H1 (cell line): ENCODE measurements at regions not wholly inside any gene's neighbourhood (a gene's known extent, or its start where the extent isn't known, plus 50 kb on each side); places are given as distances from the start of the nearest gene placed in this dataset.

Experiments used
- CTCF ChIA-PET: fragments of 300-600 bp; sonication (Branson Sonifier 250); formaldehyde crosslinking; loops from one replicate; lab custom pipeline; 2021; ENCODE audit not compliant: partially characterized antibody; lab: Charles Lee
- POLR2A ChIA-PET: fragments of 300-600 bp; sonication (Branson Sonifier 250); formaldehyde crosslinking; loops from one replicate; lab custom pipeline; 2021; ENCODE audit warnings: inconsistent platforms; ENCODE audit not compliant: partially characterized antibody; lab: Charles Lee
- DNase-seq, 2 experiments: peaks; one replicate each; pipeline versions ENCODE4 v3.0.0 to v3.0.0-alpha.2; 2010 to 2022; ENCODE audit warnings: low spot score in 2 of 2, low read depth in 1 of 2, mixed read lengths in 1 of 2
- FAIRE-seq: peaks from 2 replicates; lab custom pipeline; 2011; peaks lifted over from hg19 to GRCh38; lab: Jason Lieb, UNC
- H2AFZ ChIP-seq: 2 replicates; pipeline ENCODE4 v1.8.1; 2012; ENCODE audit warnings: low read length, inconsistent platforms
- H2AK5ac ChIP-seq: 2 replicates; pipeline ENCODE4 v1.6.1; 2013; ENCODE audit warnings: low read depth, low read length
- H2BK120ac ChIP-seq: replicated peaks from 2 replicates; pipeline ENCODE3; 2013; ENCODE audit warnings: low read depth, low read length, inconsistent platforms
- H2BK12ac ChIP-seq: 2 replicates; pipeline ENCODE4 v1.6.1; 2013; ENCODE audit warnings: low read depth, low read length
- H2BK15ac ChIP-seq: 2 replicates; pipeline ENCODE4 v1.6.1; 2013; ENCODE audit warnings: low read length
- H2BK20ac ChIP-seq: 2 replicates; pipeline ENCODE4 v1.6.1; 2013; ENCODE audit warnings: low read length
- H2BK5ac ChIP-seq: 2 replicates; pipeline ENCODE4 v1.6.1; 2013; ENCODE audit warnings: low read depth, low read length
- H3K14ac ChIP-seq: 2 replicates; pipeline ENCODE4 v1.6.1; 2013; ENCODE audit warnings: inconsistent platforms; ENCODE audit not compliant: insufficient read length
- H3K18ac ChIP-seq: 2 replicates; pipeline ENCODE4 v1.6.1; 2013; ENCODE audit warnings: low read length; ENCODE audit errors: extremely low read depth
- H3K23ac ChIP-seq: 2 replicates; pipeline ENCODE4 v1.6.1; 2013; ENCODE audit warnings: inconsistent platforms; ENCODE audit not compliant: insufficient read length
- H3K23me2 ChIP-seq: 2 replicates; pipeline ENCODE4 v1.6.1; 2013; ENCODE audit warnings: low read depth, low read length
- H3K27ac ChIP-seq: 2 replicates; pipeline ENCODE4 v1.6.1; 2011; ENCODE audit warnings: low read depth, low read length, inconsistent platforms
- H3K27me3 ChIP-seq, 4 experiments: replicated peaks in 1 of 4; 1 replicate in 1 of 4; 2 replicates in 3 of 4; pipeline versions ENCODE4 v1.6.1 to v1.8.1; 2011 to 2013; ENCODE audit warnings: low read length in 3 of 4, mild to moderate bottlenecking in 3 of 4, inconsistent platforms in 2 of 4, mixed read lengths in 2 of 4, moderate library complexity in 1 of 4; ENCODE audit not compliant: control insufficient read depth in 3 of 4, insufficient read depth in 3 of 4; ENCODE audit errors: extremely low read depth in 1 of 4
- H3K36me3 ChIP-seq, 4 experiments: 2 replicates each; pipeline versions ENCODE4 v1.6.1 to v1.8.1; 2011 to 2013; ENCODE audit warnings: mild to moderate bottlenecking in 4 of 4, low read length in 3 of 4, moderate library complexity in 2 of 4, control low read depth in 1 of 4, inconsistent platforms in 1 of 4; ENCODE audit not compliant: insufficient read depth in 4 of 4, control insufficient read depth in 2 of 4
- H3K4ac ChIP-seq: replicated peaks from 2 replicates; pipeline ENCODE3; 2013; ENCODE audit warnings: low read length, low read depth, mixed read lengths, inconsistent platforms; ENCODE audit not compliant: insufficient read length
- H3K4me1 ChIP-seq, 4 experiments: replicated peaks in 1 of 4; 1 replicate in 1 of 4; 2 replicates in 3 of 4; pipeline versions ENCODE4 v1.6.1 to v1.8.1; 2011 to 2013; ENCODE audit warnings: low read length in 3 of 4, inconsistent platforms in 2 of 4, mixed read lengths in 1 of 4; ENCODE audit not compliant: insufficient read depth in 4 of 4, control insufficient read depth in 3 of 4
- H3K4me2 ChIP-seq, 2 experiments: 2 replicates each; pipeline versions ENCODE4 v1.6.1 to v1.8.1; 2011 to 2013; ENCODE audit warnings: low read depth in 2 of 2, low read length in 2 of 2, control low read depth in 1 of 2, inconsistent platforms in 1 of 2, mild to moderate bottlenecking in 1 of 2; ENCODE audit not compliant: insufficient read depth in 1 of 2
- H3K4me3 ChIP-seq, 4 experiments: fragments of 200-600, 300-600 bp in 1 of 4; sonication (generic), shearing (Covaris generic), sonication (Bioruptor Twin) in 1 of 4; 2 replicates each; pipeline versions ENCODE4 v1.5.1 to v1.8.1; 2011 to 2016; ENCODE audit warnings: low read length in 4 of 4, low read depth in 3 of 4, control low read depth in 2 of 4, inconsistent platforms in 2 of 4, mild to moderate bottlenecking in 2 of 4, mixed read lengths in 1 of 4, moderate library complexity in 1 of 4; ENCODE audit not compliant: insufficient read depth in 2 of 4; ENCODE audit errors: extremely low read depth in 1 of 4
- H3K56ac ChIP-seq: replicated peaks from 2 replicates; pipeline ENCODE3; 2013; ENCODE audit warnings: low read depth, mild to moderate bottlenecking, mixed read lengths, low read length, inconsistent platforms; ENCODE audit not compliant: insufficient read length
- H3K79me1 ChIP-seq: 2 replicates; pipeline ENCODE4 v1.6.1; 2013; ENCODE audit warnings: low read depth, low read length, control low read depth
- H3K79me2 ChIP-seq, 2 experiments: 2 replicates each; pipeline versions ENCODE4 v1.6.1 to v1.8.1; 2012 to 2013; ENCODE audit warnings: low read length in 2 of 2, mild to moderate bottlenecking in 2 of 2, inconsistent platforms in 1 of 2; ENCODE audit not compliant: insufficient read depth in 2 of 2, control insufficient read depth in 1 of 2
- H3K9ac ChIP-seq, 4 experiments: replicated peaks in 1 of 4; 1 replicate in 1 of 4; 2 replicates in 3 of 4; pipeline versions ENCODE4 v1.6.1 to v1.8.1; 2011 to 2013; ENCODE audit warnings: low read depth in 3 of 4, low read length in 3 of 4, control low read depth in 2 of 4, mild to moderate bottlenecking in 2 of 4, moderate library complexity in 2 of 4, inconsistent platforms in 1 of 4; ENCODE audit errors: extremely low read depth in 1 of 4
- H3K9me3 ChIP-seq, 2 experiments: 2 replicates each; pipeline versions ENCODE4 v1.6.1 to v1.8.1; 2012 to 2013; ENCODE audit warnings: mild to moderate bottlenecking in 2 of 2, moderate library complexity in 2 of 2, control low read depth in 1 of 2, inconsistent platforms in 1 of 2, low read depth in 1 of 2, low read length in 1 of 2, mixed read lengths in 1 of 2; ENCODE audit not compliant: insufficient read depth in 2 of 2
- H4K20me1 ChIP-seq, 2 experiments: replicated peaks in 1 of 2; 2 replicates each; pipeline versions ENCODE3 to v1.8.1; 2011 to 2013; ENCODE audit warnings: inconsistent platforms in 2 of 2, low read length in 2 of 2, mild to moderate bottlenecking in 1 of 2; ENCODE audit not compliant: insufficient read depth in 2 of 2, control insufficient read depth in 1 of 2
- H4K5ac ChIP-seq: 2 replicates; pipeline ENCODE4 v1.6.1; 2013; ENCODE audit warnings: low read length, low read depth, mixed read lengths, inconsistent platforms; ENCODE audit not compliant: insufficient read length
- H4K8ac ChIP-seq: 2 replicates; pipeline ENCODE4 v1.8.0; 2013; ENCODE audit warnings: mild to moderate bottlenecking, moderate library complexity, low read length, inconsistent platforms; ENCODE audit not compliant: insufficient read depth; ENCODE audit errors: extremely low read depth
- H4K91ac ChIP-seq: replicated peaks from 2 replicates; pipeline ENCODE3; 2013; ENCODE audit warnings: low read length, mixed read lengths, inconsistent platforms; ENCODE audit not compliant: insufficient read length
- CTCF ChIP-seq, 3 experiments: IDR thresholded peaks; 1 replicate in 2 of 3; 2 replicates in 1 of 3; pipeline versions ENCODE4 v1.5.1 to v1.6.1; 2011; ENCODE audit warnings: low read length in 3 of 3, mild to moderate bottlenecking in 3 of 3, inconsistent platforms in 2 of 3, low read depth in 1 of 3, moderate library complexity in 1 of 3; ENCODE audit not compliant: insufficient read depth in 1 of 3; ENCODE audit errors: control extremely low read depth in 1 of 3
- EZH2 ChIP-seq: fragments of 200-600 bp; sonication (generic); IDR thresholded peaks from 2 replicates; pipeline ENCODE4 v1.7.1; 2012; ENCODE audit warnings: low read depth, mild to moderate bottlenecking, moderate library complexity, low read length, inconsistent platforms; ENCODE audit not compliant: severe bottlenecking
- GABPA ChIP-seq: IDR thresholded peaks from 2 replicates; pipeline ENCODE4 v1.6.1; 2011; ENCODE audit warnings: mild to moderate bottlenecking, low read length, moderate library complexity, borderline replicate concordance; ENCODE audit not compliant: insufficient read depth
- MAX ChIP-seq: IDR thresholded peaks from 2 replicates; pipeline ENCODE4 v1.6.1; 2012; ENCODE audit warnings: inconsistent platforms
- RAD21 ChIP-seq, 2 experiments: IDR thresholded peaks in 1 of 2; conservative IDR thresholded peaks in 1 of 2; 2 replicates each; pipeline ENCODE4 v1.6.1; 2011; ENCODE audit warnings: low read depth in 2 of 2, low read length in 2 of 2, improper control_type of control experiment in 1 of 2, inconsistent platforms in 1 of 2, mild to moderate bottlenecking in 1 of 2, moderate library complexity in 1 of 2
- SIN3A ChIP-seq, 2 experiments: IDR thresholded peaks in 1 of 2; conservative IDR thresholded peaks in 1 of 2; 2 replicates each; pipeline ENCODE4 v1.6.1; 2011 to 2012; ENCODE audit warnings: low read length in 2 of 2, improper control_type of control experiment in 1 of 2, low read depth in 1 of 2, mild to moderate bottlenecking in 1 of 2

GRCh38 chr9:73348471-73348870 lies 196.8 kb downstream of the ANXA1 start:
- H2BK12ac ChIP-seq, result no peak overlapping the region
- H3K27me3 ChIP-seq, result no peaks in the 10 kb centered on the region
- no peak overlapping the region for H2AFZ ChIP-seq
- DNase-seq (no peak), FAIRE-seq (no peak)
- H2BK5ac ChIP-seq, result no peak overlapping the region
- H3K18ac ChIP-seq, result no peak overlapping the region
- CTCF ChIA-PET, result no interaction called here
- no peak overlapping the region for H4K8ac ChIP-seq
- H3K4me2 ChIP-seq, result no peak overlapping the region
- no peak overlapping the region for H3K4me3 ChIP-seq
- H3K36me3 ChIP-seq, result no peaks in the 10 kb centered on the region
- no peaks in the 10 kb centered on the region for H3K4me1 ChIP-seq
- no peak overlapping the region for H3K27ac ChIP-seq
- no peak overlapping the region for H2BK15ac ChIP-seq
- H3K23me2 ChIP-seq, result no peaks in the 10 kb centered on the region
- no peak overlapping the region for H2BK20ac ChIP-seq
- H3K56ac ChIP-seq, result no peak overlapping the region
- H4K5ac ChIP-seq, result no peak overlapping the region
- no peak overlapping the region for H3K14ac ChIP-seq
- H4K20me1 ChIP-seq, result no peaks in the 10 kb centered on the region
- H3K4ac ChIP-seq, result no peak overlapping the region
- H3K79me1 ChIP-seq, result no peaks in the 10 kb centered on the region
- POLR2A ChIA-PET, result no interaction called here
- H3K9ac ChIP-seq, result no peak overlapping the region
- H3K23ac ChIP-seq, result no peak overlapping the region
- H2AK5ac ChIP-seq, result no peak overlapping the region
- no peak overlapping the region for H2BK120ac ChIP-seq
- TF ChIP-seq EZH2, result no peak
- TF ChIP-seq SIN3A (conservative IDR thresholded peaks at IDR 0.05 in 1 of 2, IDR thresholded peaks at IDR 0.05 in 1 of 2; ENCODE audit: low read depth in 1 of 2, low read length in 2 of 2), result no peak
- no peak for TF ChIP-seq MAX
- TF ChIP-seq RAD21 (IDR thresholded peaks at IDR 0.05 in 1 of 2, conservative IDR thresholded peaks at IDR 0.05 in 1 of 2; ENCODE audit: low read depth in 2 of 2, low read length in 2 of 2), result no peak
- TF ChIP-seq CTCF (IDR thresholded peaks at IDR 0.05; ENCODE audit: control extremely low read depth in 1 of 3, insufficient read depth in 1 of 3, low read depth in 1 of 3, low read length in 3 of 3), result no peak
- no peak for TF ChIP-seq GABPA
- H3K9me3 ChIP-seq, result no peaks in the 10 kb centered on the region
- no peak overlapping the region for H4K91ac ChIP-seq
- no peaks in the 10 kb centered on the region for H3K79me2 ChIP-seq
